SK-N-SH (cell line): ENCODE measurements at regions not wholly inside any gene's neighbourhood (a gene's known extent, or its start where the extent isn't known, plus 50 kb on each side); places are given as distances from the start of the nearest gene placed in this dataset.

Experiments used
- CTCF ChIA-PET: fragments of 300-600, 350-600 bp; formaldehyde crosslinking; extraction: SDS; loops from one replicate; lab custom pipeline; 2021; lab: Yijun Ruan, JAX
- POLR2A ChIA-PET: fragments of 350-600 bp; sonication (Branson Sonifier 250); formaldehyde crosslinking; extraction: SDS; loops from one replicate; lab custom pipeline; 2020; ENCODE audit warnings: antibody characterized with exemption, inconsistent platforms; lab: Yijun Ruan, JAX
- DNase-seq: peaks from one replicate; pipeline ENCODE4 v3.0.0; 2012
- H2AFZ ChIP-seq: fragments of 200-600 bp; sonication (generic); 2 replicates; pipeline ENCODE4 v1.8.1; 2016; ENCODE audit warnings: antibody characterized with exemption, mild to moderate bottlenecking, low read depth
- H3F3A ChIP-seq: fragments of 200-600 bp; sonication (generic); replicated peaks from 2 replicates; pipeline ENCODE3; 2016; ENCODE audit warnings: antibody characterized with exemption, mild to moderate bottlenecking; ENCODE audit not compliant: insufficient read depth
- H3K27ac ChIP-seq, 2 experiments: fragments of 200-500 bp in 1 of 2; fragments of 200-600 bp in 1 of 2; sonication (Bioruptor generic) in 1 of 2; sonication (generic), shearing (Covaris generic) in 1 of 2; 2 replicates each; pipeline versions ENCODE4 v1.5.1 to v1.6.1; 2014 to 2016; ENCODE audit warnings: low read depth in 2 of 2, inconsistent platforms in 1 of 2, low read length in 1 of 2, mild to moderate bottlenecking in 1 of 2, mixed read lengths in 1 of 2
- H3K27me3 ChIP-seq: fragments of 200-600 bp; sonication (generic), shearing (Covaris generic); 2 replicates; pipeline ENCODE4 v1.6.1; 2016; ENCODE audit warnings: mixed run types; ENCODE audit not compliant: insufficient read depth
- H3K36me3 ChIP-seq, 2 experiments: fragments of 200-500 bp in 1 of 2; fragments of 200-600 bp in 1 of 2; sonication (Bioruptor generic) in 1 of 2; sonication (generic) in 1 of 2; replicated peaks in 1 of 2; 2 replicates each; pipeline versions ENCODE3 to v1.5.1; 2014 to 2016; ENCODE audit warnings: low read length in 1 of 2, mild to moderate bottlenecking in 1 of 2; ENCODE audit not compliant: insufficient read depth in 2 of 2, control insufficient read depth in 1 of 2
- H3K4me1 ChIP-seq, 2 experiments: fragments of 200-500 bp in 1 of 2; fragments of 200-600 bp in 1 of 2; sonication (Bioruptor generic) in 1 of 2; sonication (generic), shearing (Covaris generic) in 1 of 2; 2 replicates each; pipeline versions ENCODE4 v1.5.1 to v1.6.1; 2014 to 2016; ENCODE audit warnings: low read depth in 1 of 2, low read length in 1 of 2, mixed run types in 1 of 2; ENCODE audit not compliant: insufficient read depth in 2 of 2, control insufficient read depth in 1 of 2
- H3K4me2 ChIP-seq: fragments of 200-600 bp; sonication (generic), shearing (Covaris generic); 2 replicates; pipeline ENCODE4 v1.6.1; 2017; ENCODE audit warnings: mixed run types
- H3K4me3 ChIP-seq, 2 experiments: fragments of 200-500 bp in 1 of 2; fragments of 200-600 bp in 1 of 2; sonication (Bioruptor generic) in 1 of 2; sonication (generic), shearing (Covaris generic) in 1 of 2; 2 replicates each; pipeline versions ENCODE4 v1.5.1 to v1.8.1; 2014 to 2016; ENCODE audit warnings: low read depth in 2 of 2, inconsistent platforms in 1 of 2, low read length in 1 of 2, mild to moderate bottlenecking in 1 of 2, mixed read lengths in 1 of 2, moderate library complexity in 1 of 2
- H3K79me2 ChIP-seq: fragments of 200-600 bp; sonication (generic); 2 replicates; pipeline ENCODE4 v1.8.1; 2017; ENCODE audit warnings: mild to moderate bottlenecking; ENCODE audit not compliant: insufficient read depth
- H3K9ac ChIP-seq: fragments of 200-600 bp; sonication (generic); 2 replicates; pipeline ENCODE4 v1.6.1; 2017; ENCODE audit warnings: mixed run types
- H3K9me2 ChIP-seq: fragments of 200-600 bp; sonication (generic); 2 replicates; pipeline ENCODE4 v1.6.1; 2017; ENCODE audit warnings: mixed run types
- H3K9me3 ChIP-seq: fragments of 200-600 bp; sonication (generic); 2 replicates; pipeline ENCODE4 v1.6.1; 2017; ENCODE audit warnings: mixed run types, mild to moderate bottlenecking, moderate library complexity
- H4K20me1 ChIP-seq: fragments of 200-600 bp; sonication (generic); 2 replicates; pipeline ENCODE4 v1.6.1; 2017; ENCODE audit warnings: mild to moderate bottlenecking, mixed run types; ENCODE audit not compliant: insufficient read depth
- FOSL2 ChIP-seq: IDR thresholded peaks from 2 replicates; pipeline ENCODE4 v1.4.0; 2012; ENCODE audit warnings: low read depth, mild to moderate bottlenecking, moderate library complexity, borderline replicate concordance
- GATA2 ChIP-seq: sonication (generic); formaldehyde crosslinking; IDR thresholded peaks from 2 replicates; pipeline ENCODE4 v1.5.0; 2020; ENCODE audit warnings: mild to moderate bottlenecking, missing genetic modification reagents
- MAX ChIP-seq: IDR thresholded peaks from 2 replicates; pipeline ENCODE4 v1.4.0; 2012; ENCODE audit warnings: low read depth
- NRF1 ChIP-seq: IDR thresholded peaks from 2 replicates; pipeline ENCODE4 v1.6.1; 2012; ENCODE audit warnings: low read depth, mild to moderate bottlenecking, low read length
- PBX3 ChIP-seq: IDR thresholded peaks from 2 replicates; pipeline ENCODE4; 2012
- RAD21 ChIP-seq: IDR thresholded peaks from 2 replicates; pipeline ENCODE4 v1.6.1; 2012; ENCODE audit warnings: mild to moderate bottlenecking, low read length
- TAF1 ChIP-seq: IDR thresholded peaks from 2 replicates; pipeline ENCODE4 v1.6.1; 2012; ENCODE audit warnings: low read depth, mild to moderate bottlenecking, low read length, moderate library complexity, borderline replicate concordance
- USF2 ChIP-seq: fragments of 150-350 bp; IDR thresholded peaks from 2 replicates; pipeline ENCODE4 v1.6.1; 2017; ENCODE audit warnings: antibody characterized with exemption, low read length, low read depth, borderline replicate concordance
- WGBS: methylation state at CpG from one replicate; pipeline ENCODE4 v1.1.6; 2017; ENCODE audit warnings: low lambda C conversion rate; 5-methylcytosine and 5-hydroxymethylcytosine counted together
- TF ChIP-seq, protein P1 (sequence below): fragments of 200-600 bp; sonication (generic); IDR thresholded peaks from 2 replicates; pipeline ENCODE4 v1.6.1; 2017; ENCODE audit warnings: antibody characterized with exemption, mild to moderate bottlenecking, moderate library complexity

DNA sequence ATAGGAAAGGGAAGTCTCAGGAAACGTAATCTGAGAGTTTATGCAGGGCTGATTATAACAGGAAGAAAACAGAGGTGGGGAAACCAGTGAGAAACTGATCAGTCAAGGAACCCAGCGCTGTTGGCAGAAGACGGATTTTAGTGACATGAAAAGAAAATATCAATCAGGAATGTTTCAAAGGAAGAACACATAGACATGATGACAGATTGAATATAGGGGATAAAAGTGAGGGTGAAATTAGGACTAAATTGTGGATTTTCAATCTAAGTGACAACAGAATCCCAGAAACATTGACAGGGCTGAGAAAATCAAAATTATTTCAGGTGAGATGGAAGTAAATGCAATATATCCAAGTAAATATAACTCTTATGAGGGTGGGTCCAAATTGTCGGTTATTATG is 199.8 kb upstream of the CCDC150 start:
- Histone ChIP-seq H3K9ac (no peak overlapping the region), H4K20me1 (no peaks in the 10 kb centered on the region), H3K9me3 (no peaks in the 10 kb centered on the region), H3K9me2 (no peaks in the 10 kb centered on the region), H3K4me1 (peaks cover 0 to 4% of the 10 kb centered on the region in 2 experiments; a peak in 1 of 4 replicates), H3K27ac (no peak overlapping the region), H3K4me2 (no peak overlapping the region), H2AFZ (no peak overlapping the region), H3K36me3 (no peaks in the 10 kb centered on the region), H3K79me2 (no peaks in the 10 kb centered on the region), H3F3A (no peaks in the 10 kb centered on the region), H3K27me3 (no peaks in the 10 kb centered on the region), H3K4me3 (no peak overlapping the region)
- no peak for DNase-seq
- TF ChIP-seq NRF1 (no peak), FOSL2 (no peak), USF2 (no peak)
- ChIA-PET CTCF (no interaction called here), POLR2A (no interaction called here)
- 95% methylated on average over 4 of the region's 4 CpGs for WGBS

DNA sequence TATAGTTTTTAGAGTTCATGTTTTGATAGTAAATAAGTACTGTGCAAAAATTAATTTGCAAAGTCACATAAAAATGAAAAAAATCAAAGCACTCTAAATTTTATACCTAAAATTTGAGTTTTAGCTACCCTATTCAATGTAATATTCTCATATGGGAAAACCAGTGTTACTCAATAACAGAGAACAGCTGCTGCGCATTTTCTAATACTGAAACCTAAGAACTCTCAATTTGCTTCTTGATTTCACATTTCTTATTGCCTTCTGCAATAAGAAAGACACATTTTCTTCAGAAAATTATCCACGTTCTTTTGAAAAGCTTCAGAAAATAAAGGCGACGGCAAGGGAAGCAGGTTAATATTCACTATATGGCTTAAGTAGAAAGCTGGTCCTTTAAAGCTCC is 199.1 kb upstream of the CCDC150 start:
- 91% methylated on average over 4 of the region's 4 CpGs for WGBS
- Histone ChIP-seq H3K4me2 (no peak overlapping the region), H3K27ac (no peak overlapping the region), H3K4me3 (no peak overlapping the region), H2AFZ (no peak overlapping the region), H3K36me3 (no peaks in the 10 kb centered on the region), H3K27me3 (no peaks in the 10 kb centered on the region), H3F3A (no peaks in the 10 kb centered on the region), H3K79me2 (no peaks in the 10 kb centered on the region), H4K20me1 (no peaks in the 10 kb centered on the region), H3K4me1 (peaks cover 0 to 4% of the 10 kb centered on the region in 2 experiments; a peak in 1 of 4 replicates), H3K9me3 (no peaks in the 10 kb centered on the region), H3K9me2 (no peaks in the 10 kb centered on the region), H3K9ac (no peak overlapping the region)
- DNase-seq = no peak
- TF ChIP-seq MAX = no peak
- TF ChIP-seq RAD21 = no peak
- no peak for TF ChIP-seq PBX3
- no peak for TF ChIP-seq TAF1
- TF ChIP-seq, protein P1, sequence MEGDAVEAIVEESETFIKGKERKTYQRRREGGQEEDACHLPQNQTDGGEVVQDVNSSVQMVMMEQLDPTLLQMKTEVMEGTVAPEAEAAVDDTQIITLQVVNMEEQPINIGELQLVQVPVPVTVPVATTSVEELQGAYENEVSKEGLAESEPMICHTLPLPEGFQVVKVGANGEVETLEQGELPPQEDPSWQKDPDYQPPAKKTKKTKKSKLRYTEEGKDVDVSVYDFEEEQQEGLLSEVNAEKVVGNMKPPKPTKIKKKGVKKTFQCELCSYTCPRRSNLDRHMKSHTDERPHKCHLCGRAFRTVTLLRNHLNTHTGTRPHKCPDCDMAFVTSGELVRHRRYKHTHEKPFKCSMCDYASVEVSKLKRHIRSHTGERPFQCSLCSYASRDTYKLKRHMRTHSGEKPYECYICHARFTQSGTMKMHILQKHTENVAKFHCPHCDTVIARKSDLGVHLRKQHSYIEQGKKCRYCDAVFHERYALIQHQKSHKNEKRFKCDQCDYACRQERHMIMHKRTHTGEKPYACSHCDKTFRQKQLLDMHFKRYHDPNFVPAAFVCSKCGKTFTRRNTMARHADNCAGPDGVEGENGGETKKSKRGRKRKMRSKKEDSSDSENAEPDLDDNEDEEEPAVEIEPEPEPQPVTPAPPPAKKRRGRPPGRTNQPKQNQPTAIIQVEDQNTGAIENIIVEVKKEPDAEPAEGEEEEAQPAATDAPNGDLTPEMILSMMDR = no peak
- TF ChIP-seq GATA2 (CRISPR knock-in tag) = no peak
- TF ChIP-seq NRF1 = no peak
- ChIA-PET CTCF (interaction anchor here (0.7 to 1.5 kb wide), 3 partner anchors 13 to 362 kb away, joined by 3 read pairs; no protein-coding TSS in a partner anchor), POLR2A (no interaction called here)
